HS-27A (cell line): ENCODE measurements at regions not wholly inside any gene's neighbourhood (a gene's known extent, or its start where the extent isn't known, plus 50 kb on each side); places are given as distances from the start of the nearest gene placed in this dataset.
"Not testable (repeated sequence)": the region's sequence is repeated elsewhere in the genome, so short reads cannot be mapped to it uniquely, and the experiment has no call there.

ENCODE experiments used
- DNase-seq: peaks from one replicate; pipeline ENCODE4 v3.0.0-alpha.2; 2012; ENCODE audit warnings: low read depth, missing footprints

DNA sequence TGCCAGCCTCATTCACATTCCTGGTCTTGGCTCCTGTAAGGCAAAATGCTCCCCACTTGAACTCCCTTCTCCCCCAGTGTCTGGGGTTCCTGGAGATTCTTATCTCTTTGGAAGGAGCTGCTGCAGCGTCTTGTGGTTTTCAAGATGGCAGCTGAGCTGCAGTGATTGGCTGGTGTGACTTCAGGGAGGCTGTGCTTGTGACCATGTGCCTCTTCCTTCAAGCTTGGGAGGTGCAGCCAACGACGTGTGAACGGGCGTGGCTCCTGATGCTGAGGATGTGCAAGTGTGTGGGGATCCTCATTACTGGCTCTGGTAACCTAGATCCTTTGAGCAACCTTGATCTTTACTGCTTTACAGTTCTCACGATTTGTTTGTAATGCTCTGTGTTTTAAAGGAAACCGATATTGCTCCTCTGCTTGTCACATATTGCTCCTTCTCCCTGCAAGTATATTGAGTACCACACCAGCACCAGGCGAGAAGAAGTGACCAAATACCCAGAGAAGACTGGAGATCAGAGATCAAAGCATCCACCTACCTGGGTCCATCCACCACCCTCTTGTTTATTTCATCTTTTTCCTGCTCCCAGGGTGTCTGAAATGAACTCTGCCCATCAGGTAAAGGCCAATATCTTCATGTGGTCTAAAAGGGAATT lies 208.5 kb downstream of the FGF9 start:
- DNase-seq, result no peak

DNA sequence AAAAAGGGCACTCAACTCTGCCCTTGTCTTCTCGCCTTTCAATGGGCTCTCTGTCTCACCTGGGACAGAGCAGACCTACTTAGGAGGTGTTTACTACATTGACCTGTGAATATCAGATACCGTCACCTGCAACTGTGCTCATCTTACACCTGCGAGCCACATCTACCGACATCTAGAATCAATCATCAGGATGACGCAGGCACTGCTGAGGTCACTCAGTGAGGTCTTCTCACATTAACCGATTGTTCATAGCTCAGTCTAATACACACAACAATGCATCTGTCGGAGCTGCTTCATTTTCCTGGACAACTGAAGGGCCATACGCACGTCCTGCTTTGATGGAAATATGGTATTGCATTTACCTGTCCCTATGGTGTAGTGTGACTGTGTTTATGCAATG lies 211.9 kb downstream of the FGF9 start:
- no peak for DNase-seq

DNA sequence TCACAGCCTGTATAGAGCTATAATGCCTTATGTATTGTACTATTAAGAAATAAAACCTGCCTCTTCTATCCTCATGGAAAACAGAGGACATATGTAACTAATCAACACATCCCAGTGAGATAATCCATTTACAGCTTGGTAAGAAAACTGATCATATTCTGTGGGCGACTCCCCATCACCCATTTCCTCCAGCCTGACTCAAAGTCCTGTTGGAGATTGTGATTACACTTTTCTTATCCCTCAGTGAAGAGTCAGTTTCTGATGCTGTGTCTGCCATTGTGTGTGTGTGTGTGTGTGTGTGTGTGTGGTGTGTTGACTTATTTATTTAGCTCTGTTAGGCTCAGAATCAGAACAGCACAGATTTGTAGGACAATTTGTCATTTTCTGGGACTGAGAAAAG lies 212.8 kb downstream of the FGF9 start:
- no peak for DNase-seq

DNA sequence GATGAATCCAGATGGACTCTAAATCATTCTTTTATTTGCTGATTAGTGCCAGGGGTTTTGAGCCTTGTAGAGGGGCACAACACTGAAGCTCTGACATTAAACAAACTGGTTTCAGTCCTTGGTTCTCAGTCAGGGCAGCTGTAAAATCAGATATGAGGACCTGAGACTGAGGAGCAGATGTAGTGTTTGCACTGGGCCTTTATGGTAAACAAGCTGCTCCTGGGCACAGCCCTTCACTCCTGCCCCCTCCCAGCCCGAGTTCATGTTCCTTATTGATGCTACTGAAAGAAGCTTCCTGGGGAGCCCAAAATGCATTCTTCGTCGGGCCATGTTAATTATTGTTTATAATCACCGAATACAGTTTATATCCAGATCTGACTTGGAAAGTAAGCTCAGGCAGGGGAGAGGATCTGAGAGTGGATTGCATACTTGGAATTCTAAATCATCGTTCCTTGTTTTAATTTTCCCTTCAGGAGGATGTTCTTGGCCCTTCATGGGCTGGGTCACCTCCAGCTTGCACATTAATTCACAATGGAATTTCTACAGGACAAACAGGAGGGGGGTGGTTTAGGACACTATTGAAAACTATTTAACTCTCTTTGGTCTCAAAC lies 213.5 kb downstream of the FGF9 start:
- no peak for DNase-seq

DNA sequence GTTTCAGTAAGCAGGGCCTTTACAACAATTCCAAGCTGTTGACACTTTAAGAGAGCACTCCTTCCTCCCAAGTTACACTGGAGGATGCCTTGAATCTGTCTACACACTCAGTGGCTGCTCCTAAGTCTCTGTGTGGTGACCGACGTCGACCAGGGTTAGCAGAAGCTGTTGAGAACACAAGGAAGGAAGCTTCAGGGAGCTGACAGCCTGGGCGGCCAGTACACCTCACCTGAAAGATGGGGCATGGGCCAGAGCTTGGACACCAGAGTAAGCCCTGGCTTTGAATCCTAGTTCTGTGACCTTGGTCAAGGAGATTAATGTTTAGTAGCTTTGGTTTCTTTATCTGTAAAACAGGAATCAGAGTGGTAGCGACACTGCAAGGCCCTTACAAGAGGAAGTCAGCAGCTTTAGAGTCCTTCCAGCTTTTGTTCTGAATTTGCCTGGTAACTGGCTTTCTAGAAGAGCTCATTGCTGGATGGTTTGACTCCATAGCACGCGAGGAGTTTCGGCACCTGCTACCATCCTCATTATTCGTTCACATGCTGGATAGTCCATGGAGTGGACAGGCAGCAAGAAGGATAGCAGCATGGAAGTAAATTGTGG lies 214.2 kb downstream of the FGF9 start:
- no peak for DNase-seq

DNA sequence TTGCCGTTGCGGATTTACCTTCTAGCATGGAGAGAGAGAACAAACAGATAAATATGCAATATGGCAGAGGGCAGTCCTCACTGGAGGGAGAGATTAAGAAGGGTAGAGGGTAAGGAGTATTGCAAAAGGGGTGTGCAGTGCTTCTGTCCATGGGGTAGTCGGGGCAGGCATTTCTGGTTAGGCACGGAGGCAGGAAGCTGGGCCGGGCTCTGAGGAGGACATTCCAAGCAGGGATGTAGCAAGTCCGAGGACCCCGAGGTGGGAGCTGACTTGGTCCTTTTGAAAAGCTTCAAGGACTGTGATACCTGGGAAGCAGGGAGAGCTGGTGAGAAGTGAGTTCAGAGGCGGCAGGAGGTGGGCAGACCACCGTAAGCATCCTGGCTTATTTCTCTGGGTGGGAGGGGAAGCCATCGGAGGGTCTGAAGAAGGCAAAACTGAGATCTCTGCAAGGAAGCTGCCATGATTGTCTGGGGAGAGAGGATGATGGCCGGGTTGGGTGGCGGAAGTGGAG lies 214.9 kb downstream of the FGF9 start:
- DNase-seq, result no peak

DNA sequence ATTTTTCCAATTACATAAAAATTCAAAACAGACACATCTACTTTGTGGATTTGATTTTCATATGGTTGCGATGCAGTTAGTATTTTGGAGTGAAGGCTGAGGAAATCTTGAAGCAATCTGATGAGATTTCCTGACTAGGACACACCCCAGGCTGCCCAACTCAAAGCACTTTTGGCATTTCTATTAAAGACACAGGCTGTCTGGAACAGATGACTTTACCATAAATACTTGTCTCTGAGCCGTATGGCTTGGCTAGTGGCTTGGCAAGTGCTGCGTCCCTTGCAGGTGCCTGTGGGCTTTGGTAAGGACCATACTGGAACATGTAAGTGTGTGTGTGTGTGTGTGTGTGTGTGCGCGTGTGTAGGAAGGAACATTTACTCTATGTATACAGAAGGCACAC lies 218.8 kb downstream of the FGF9 start:
- DNase-seq, result no peak

DNA sequence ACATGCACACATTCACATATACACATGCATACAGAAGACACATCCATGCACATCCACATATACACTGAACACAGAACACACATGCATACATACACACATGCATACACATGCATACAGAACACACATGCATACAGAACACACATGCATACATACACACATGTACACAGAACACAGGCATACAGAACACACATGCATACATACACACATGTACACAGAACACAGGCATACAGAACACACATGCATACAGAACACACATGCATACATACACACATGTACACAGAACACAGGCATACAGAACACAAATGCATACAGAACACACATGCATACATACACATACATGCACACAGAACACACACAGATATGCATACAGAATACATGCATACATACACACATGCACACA lies 219.3 kb downstream of the FGF9 start:
- DNase-seq, result not testable (repeated sequence)

DNA sequence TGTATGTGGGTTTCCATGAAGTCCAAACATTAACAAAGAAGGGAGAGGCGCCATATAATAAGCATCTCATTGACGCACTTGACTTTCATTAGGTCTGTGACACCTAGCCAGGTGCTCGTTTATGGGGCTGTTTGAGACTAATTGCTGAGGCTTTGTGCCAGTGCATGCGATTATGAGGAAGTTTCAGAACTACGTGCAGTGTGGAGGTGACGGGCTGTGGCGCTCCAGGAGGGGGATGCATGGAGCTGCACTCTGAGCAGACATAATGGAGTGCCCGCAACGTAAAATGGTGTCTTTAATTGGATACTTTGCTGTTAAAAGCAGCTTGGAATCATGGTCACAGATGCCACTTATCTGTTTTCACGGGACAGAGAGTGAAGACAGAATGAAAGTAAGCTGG lies 223.2 kb downstream of the FGF9 start:
- no peak for DNase-seq

DNA sequence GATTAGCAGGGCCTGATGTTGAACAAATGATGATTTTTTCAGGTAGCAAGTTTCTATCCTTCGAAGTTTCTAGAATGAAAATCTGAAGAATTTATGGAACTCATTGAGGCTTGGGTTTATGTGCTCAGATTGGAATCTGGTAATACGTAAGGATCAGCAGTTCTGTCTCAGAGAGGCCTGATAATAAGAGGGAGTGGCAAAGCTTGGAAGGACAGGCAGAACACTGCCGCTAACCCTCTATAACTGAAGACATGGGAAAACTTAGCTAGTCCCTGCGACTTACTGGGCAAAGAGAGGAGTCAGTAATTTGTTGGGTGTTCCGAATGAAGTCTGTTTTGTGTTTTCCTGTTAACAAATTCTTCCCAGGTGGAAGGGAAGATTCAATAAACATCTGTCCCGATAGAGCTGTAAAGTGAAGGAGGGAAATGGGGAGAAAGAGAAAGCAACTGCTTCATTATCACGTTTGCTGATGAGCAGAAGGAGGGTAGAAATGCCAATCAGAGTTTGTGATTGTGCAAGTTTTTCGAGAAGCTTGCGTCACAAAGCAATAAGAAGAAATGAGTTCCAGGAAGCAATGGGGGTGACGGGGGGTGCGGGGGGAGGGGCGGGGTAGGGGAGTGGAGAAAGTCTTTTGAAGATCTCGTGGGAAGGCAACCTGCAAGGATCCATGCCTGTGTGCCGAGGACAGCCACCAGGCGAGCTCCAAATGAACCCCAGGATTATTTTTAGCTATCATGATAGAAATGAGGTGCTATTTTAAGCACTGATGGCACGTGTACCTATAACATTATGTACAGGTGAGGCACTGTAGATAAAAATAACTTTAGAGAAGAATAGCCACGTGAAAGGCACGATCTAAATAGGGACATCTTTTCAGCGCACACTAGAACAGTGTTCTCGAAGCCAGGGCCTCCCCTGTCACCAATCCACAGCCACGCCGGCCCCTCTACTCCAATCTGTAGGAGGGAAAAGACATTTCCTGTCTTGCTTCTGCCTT lies 224.1 kb downstream of the FGF9 start:
- DNase-seq, result no peak

DNA sequence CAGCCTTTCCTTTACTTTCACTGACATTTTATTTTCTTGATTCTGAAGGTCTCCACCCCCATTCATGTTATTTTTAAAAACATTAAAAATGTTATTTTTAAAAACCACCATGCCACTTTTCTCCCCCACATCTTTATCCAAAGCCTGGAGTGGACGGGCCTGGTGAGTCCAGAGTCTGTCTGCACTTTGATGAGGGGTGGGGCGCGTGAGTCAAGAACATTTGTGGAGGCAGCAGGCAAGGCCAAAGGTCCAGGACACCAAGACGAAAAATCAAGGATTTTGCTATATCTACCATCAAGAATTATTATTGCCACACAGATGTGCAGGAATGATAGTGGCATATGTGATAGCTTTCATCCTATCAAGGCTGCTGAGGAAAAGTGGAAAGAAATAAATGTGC lies 224.9 kb downstream of the FGF9 start:
- no peak for DNase-seq

DNA sequence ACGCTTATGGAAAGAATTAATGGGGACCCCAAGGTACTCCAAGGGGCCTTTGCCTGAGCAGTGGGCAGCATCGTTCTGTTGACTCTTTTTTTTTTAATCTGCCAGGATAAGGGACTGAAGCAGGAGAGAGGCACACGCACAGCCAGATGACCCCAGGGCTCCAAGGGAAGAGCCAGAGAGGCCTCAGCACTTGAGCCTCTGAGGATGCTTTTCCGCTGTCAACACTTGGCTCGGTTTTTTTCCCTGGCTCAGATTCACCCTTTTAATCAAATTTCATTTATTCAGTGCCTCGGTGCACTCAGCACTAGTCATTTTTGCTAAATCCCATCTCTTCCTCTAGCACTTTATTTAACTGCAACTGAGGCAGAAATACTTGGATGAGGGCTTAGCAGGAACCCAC lies 226.3 kb downstream of the FGF9 start:
- no peak for DNase-seq

DNA sequence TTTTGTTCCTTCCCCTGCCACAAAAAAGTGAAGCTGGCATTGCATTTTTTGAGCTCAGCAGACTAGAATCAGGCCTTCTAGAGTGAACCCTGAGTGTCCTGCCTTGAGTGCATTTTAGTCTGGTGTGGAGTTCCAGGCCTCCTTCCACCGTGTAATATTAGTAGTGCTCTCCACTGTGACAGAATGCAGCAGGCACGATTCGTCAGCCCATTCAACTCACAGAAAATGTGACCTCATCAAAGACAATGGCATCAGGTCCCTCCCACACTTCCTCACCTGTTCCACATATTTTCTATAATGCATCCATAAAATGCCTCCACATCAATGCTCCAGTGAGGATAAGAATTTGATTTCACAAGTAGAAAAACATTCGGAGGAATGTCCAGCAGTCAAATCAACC lies 227.6 kb downstream of the FGF9 start:
- DNase-seq, result no peak

DNA sequence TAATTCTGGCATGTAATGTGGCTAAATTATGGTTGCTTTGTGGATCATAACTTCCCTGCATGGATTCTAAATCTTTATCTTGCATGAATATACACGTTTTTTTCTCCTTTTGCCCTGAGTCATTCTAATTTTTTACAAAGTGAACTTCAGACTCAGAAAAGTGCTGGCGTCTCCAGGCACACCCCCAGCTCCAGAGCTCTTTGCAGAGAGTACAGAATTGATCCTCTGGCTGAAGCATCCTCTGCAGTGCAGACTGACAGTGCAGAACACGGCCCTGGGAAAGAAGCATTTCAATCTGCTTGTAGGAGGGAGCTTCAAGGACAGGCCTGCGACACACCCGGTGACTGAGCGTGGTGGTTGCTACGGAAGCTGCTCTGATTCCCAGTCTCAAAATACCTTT lies 228.1 kb downstream of the FGF9 start:
- DNase-seq, result no peak

DNA sequence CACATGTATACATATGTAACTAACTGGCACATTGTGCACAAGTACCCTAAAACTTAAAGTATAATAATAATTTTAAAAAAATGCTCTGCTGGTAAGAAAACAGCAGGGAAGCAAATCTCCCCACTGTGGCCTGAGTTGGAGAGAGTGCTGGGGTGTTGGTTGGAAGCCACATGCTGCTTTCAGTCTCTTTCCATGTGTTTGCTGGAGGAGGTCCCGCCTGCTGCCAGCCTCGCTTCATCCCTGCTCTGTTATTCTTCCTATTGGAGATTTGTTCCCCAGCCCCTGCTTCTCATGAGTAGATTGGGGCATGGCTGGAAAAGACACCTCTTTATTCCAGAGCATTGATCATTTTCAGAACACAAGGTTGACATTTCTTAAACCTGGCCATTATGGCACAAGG lies 230.5 kb downstream of the FGF9 start:
- no peak for DNase-seq

DNA sequence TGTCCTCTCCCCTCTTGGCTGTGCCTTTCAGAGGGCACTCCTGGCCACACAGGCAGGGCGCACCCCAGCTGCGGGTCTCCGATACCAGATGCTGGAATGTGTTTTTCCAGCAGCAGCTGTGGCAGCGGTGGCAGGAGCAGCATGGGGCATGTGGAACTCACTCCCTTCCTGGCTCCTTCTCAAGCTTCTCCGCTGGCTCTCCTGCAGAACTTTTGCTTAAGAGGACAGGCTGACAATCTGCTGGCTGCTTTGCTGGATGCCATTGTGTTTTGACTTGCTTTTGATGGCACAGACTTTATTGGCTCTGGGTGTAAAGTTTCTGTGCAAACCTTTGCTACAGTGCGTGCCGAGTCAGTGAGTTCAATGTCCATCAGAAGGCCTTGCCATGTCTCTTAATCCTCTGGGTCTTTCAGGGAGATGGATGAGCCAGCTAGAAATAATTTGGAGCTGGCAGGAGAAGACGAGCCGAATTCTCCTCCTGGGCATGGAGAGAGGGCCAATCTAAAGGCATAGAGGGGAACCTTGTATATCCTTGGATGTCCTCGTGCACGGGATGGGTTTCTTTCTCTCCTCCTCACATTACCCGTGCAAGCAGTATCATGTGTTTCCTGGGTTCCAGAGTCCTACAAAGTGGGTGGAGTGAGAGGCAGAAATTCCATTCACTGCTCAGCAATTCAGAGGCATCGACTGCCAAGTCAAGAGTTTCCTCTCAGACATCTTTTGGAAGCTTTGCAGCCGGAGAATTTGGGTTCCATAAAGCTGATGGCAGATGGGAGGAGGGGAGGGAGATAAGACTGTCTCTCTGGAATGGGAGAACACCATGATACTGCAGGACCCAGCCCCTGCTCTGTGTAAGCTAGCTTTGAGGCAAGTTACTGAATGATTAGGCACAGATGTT lies 231.2 kb downstream of the FGF9 start:
- no peak for DNase-seq

DNA sequence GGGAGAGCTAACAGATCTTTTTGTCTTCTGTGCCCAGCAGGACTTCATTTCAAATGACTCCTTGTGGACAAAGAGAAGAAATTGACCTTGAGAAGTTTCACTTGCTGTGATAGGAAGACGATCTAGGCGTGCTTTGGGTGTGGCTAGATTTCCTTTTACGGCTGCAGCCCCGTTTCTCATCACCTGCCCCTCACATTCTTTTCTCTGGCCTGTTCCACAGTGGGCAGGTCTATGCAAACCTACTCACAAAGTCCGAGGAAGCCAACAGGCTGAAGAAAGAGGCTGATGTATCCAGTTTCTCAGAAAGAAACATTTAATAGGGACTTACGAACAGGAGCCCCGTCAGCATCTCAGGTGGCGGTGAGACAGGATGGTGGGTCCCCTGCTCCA lies 231.8 kb downstream of the FGF9 start:
- DNase-seq, result no peak

DNA sequence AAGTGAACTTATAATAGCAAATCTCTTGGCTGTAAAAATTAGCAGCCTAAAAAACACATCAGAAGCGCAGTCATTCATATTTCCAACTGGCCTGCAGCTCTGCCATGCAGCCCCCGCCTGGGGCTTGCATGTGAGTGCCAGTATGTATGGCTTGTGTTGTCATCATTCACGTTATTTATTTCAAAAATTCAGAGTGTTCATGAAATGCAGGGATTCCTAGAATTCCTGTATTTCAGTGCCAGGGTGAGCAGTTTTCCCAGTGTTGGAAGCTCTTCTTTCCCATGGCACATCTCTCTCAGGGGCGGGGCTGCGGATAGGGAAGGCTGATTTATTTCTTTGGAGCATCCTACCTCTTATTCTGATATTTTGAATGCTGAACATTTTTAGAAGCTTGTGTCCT lies 234.6 kb downstream of the FGF9 start:
- DNase-seq, result no peak

DNA sequence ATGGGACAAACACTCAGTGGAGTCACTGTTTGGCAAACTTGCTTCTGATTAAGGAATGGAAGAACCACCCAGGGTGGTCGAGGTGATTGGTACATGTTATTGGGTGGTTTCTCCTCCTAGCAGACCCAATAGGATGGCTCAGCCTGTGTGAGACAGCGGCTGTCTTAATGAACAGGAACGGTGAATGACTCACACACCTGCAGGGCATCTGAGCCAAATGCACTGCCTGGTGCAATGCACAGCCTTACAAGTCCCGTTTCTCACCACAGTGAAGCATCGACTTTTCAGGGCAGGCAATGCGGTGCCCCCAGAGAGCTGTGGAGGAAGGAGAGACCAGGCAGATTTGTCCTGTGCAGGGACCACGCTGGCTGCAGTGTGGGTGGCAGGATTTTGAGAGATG lies 238.5 kb downstream of the FGF9 start:
- no peak for DNase-seq

DNA sequence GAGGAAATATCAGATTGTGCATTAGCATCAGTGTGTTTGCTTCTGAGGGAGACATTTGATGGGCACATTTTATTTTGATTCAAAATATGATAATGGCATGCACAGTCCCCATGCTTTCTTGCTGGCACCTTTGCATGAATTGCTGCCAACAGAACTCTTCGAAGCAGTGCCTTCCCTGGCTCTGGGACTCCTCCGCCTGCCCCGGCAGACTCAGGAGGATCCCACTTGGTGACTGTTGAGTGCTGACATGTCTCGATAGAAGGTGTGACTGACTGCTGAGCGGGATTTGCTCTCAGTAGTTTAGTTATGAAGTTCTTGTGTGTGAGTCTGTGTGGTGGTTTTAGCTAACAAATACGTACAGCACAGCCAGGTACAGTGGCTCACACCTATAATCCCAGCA lies 239.7 kb downstream of the FGF9 start:
- no peak for DNase-seq

DNA sequence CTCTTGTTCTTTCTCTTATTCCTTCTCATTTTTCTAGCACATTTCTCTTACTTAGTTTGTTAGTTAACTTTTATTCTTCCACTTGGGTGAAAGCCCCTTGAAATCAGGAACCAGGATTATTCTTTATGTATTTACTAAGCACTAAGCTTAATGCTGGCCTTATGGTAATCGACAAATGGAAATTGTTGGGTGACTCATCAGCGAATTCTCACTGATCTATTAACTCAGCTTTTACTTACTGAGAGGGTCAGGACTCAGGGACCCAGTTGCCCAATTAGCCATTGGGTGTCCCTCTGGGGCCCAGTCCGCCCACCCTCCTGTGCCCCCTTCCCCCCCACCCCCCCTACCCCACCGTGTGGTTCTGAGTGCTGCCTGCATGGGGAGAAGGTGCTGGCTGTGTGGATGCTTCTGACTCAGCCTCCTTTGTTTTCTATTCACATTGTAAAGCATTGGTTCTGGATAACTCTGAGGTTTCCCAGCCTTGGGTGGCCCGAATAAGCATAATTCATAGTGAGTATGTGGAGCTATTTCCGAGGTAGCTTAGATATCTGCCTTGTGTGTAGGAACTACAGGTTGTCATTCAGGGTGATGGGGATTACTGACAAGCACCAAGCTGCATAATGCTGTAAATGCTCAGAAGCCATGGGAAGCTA lies 240.9 kb downstream of the FGF9 start:
- no peak for DNase-seq
